Heart left ventricle (tissue), 13 donors: ENCODE measurements at regions not wholly inside any gene's neighbourhood (a gene's known extent, or its start where the extent isn't known, plus 50 kb on each side); places are given as distances from the start of the nearest gene placed in this dataset.

Source experiments
- CTCF ChIP-seq, 12 donors: fragments of 200-600 bp; sonication (generic) in 4 of 12; IDR thresholded peaks; one replicate each; pipeline versions ENCODE4 v1.5.0 to v1.8.0; 2018 to 2022; ENCODE audit warnings: antibody characterized with exemption in 12 of 12, mild to moderate bottlenecking in 5 of 12
- POLR2A ChIP-seq, 2 donors: fragments of 450-650 bp; IDR thresholded peaks; one replicate each; pipeline ENCODE4 v1.6.1; 2017; ENCODE audit warnings: antibody characterized with exemption in 2 of 2, mild to moderate bottlenecking in 2 of 2, moderate library complexity in 2 of 2
- donor health status: ischemic (EF 13 %, LVEDD 7.1; RV severe dilation, severe dysfunction).
- donor health status: DM: no; HTN: yes; CAD: no.
- donor health status: DM: no; HTN: no; CAD: no.
- donor health status: ischemic (EF 25% LVEDD 6.9; RV normal size, moderate dysfunction).
- donor health status: ischemic (EF 25% LVEDD 5.7; RV mildly dilated, moderate dysfunction).
- donor health status: ischemic (EF 35%, LVEDD 5.7; RV mildly dilated, moderate dysfunction).
- donor health status: nonischemic (EF 11% LVEDD 7.7; RV severe dilation, severe dysfunction).
- donor health status: DM: yes; HTN: yes; CAD: no.
- donor health status: PGD.
- donor health status: ischemic (EF 29% LVEDD 5.4; RV normal size, mild dysfunction).
- donor health status: nonischemic (EF 23%, LVEDD 6.1; RV moderate dilation, normal function).

DNA sequence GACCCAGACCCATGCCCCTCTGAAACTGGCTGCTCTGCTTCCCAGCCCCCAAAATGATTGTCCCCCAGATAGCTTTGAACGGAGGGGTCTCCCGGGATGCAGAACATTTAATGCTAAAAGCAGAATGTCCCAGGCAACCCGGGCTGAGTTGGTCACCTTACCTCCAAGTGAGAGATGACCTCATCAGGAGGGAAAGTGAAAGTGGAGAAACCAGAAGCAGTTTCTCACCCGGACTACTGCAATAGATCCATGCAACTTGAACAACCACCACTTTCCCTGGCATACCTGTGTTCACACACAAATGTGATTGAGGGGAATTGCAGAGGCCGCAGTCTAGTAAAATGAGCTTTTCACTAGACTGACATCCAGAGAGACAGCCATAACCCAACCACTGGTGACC, 75.3 kb upstream of the NPAS2 start:
- TF ChIP-seq POLR2A (IDR thresholded peaks at IDR 0.05), result no peak
- no peak for TF ChIP-seq CTCF (IDR thresholded peaks at IDR 0.05)
